Hematopoietic multipotent progenitor cell treated with erythropoietin and hydrocortisone succinate and interleukin-3 and kit ligand, for 15 days (in vitro differentiated cells): ENCODE measurements at regions not wholly inside any gene's neighbourhood (a gene's known extent, or its start where the extent isn't known, plus 50 kb on each side); places are given as distances from the start of the nearest gene placed in this dataset.
A peak's percentile ranks its signal among the peaks of the same experiment; 100 is the strongest.

ENCODE experiments used
- DNase-seq: peaks from one replicate; pipeline ENCODE4 v3.0.0-alpha.2; 2015; ENCODE audit warnings: low spot score

GRCh38 chr12:89256060-89256459, 96.2 kb downstream of the DUSP6 start:
- DNase-seq: no peak

GRCh38 chr12:89253488-89253887, 98.8 kb downstream of the DUSP6 start:
- DNase-seq: no peak

DNA sequence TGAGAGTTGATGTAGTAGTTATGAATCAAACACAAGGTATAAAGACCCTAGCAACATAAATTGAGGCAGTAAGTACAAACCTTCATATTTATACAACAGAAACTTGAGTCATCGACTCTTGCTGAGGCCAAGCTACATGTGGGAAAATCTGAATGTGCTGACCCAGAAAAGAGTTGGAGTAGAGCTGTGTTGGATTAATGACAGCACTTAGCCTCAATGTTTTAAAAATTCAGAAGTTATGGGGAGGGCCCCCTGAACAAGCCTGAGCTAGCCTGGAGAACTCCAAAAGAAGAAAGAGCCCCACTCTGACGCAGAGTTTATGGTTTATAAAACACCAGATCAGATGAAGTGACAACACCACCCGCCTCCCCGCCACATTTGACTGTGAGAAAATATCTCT, 100.0 kb downstream of the DUSP6 start:
- DNase-seq: no peak

DNA sequence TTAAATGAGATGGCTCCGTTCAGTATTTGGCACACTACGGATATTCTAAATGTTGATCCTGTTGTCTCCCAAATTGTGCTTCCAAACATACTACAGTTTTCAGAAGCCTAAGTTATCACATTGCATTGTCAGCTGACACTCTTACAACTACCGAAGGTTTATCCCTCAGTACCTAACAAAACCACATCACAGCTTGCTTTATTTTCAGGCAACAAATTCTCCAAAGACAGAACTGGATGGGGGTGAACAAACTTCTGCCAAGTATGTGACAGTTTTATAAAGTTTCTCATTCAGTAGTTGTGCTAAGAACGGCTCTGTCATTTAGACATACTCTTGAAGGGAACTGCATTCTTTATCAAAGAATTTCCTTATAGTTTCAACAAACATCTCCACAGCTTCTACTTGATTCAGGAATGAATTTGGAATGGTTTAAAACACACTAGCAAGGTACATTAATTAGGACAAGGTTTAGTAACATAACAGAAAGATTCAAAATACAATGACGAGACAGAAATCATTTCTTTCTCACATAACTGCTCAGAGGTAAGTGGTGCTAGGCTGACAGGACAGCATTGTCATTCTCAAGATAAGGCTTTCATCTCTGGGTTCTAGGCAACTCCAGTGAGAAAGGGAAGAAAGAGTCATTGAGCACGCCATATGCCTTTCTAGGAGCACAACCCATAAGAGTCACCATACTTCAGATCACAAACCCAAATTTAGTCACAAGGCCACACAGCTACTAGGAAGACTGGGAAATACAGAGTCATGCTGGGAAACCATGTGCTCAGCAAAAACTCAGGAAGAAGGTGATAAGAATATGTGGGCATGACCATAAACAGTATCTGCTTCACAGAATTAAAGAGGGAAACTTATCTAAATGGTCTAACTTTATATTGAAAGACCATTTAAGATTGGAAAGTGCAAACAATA, 100.7 kb downstream of the DUSP6 start:
- no peak for DNase-seq

GRCh38 chr12:89250636-89251035, 101.7 kb downstream of the DUSP6 start:
- no peak for DNase-seq

GRCh38 chr12:89250213-89250612, 102.1 kb downstream of the DUSP6 start:
- DNase-seq: no peak

GRCh38 chr12:89247967-89248366, 104.3 kb downstream of the DUSP6 start:
- no peak for DNase-seq

DNA sequence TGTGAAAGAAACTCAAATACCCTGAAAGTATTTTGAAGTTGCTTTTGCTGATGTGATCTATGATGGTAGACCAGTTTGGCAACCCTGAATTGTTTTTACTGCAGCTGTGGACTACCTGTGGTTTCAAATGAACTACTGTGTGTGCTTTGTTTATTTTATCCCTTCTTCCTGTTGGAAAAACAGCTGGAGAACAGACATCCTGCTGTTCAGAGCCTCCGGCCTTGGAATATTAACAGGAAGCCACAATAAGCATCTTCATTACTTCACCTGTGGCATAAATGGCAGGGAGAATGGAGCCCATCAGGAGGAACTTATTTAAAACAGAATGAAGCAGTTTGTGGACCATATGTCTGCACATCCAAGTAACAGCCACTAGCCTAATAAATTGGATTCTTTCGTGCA, 104.8 kb downstream of the DUSP6 start:
- no peak for DNase-seq

GRCh38 chr12:89245090-89245489, 107.2 kb downstream of the DUSP6 start:
- DNase-seq: no peak

- DNase-seq: no peak
These were observed 107.8 kb downstream of the DUSP6 start for GRCh38 chr12:89244536-89244935.

DNA sequence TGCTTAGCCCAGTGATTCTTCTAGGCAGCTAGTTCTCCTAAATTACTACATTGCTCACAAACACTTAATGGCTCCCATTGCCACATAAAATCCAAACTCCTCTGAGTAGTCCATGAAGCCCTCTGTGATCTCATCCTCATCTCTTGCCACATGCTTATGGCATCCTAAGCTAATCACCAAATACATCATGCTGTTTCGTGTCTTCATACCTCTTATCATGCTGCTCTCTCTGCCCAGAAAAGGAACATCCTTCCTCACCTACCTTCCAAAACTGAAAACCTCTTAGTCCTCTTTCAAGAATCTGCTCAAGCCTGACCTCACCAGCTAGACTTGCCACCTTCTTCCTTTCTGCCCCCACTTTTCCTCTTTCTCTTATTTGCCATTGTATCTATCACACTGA, 108.5 kb downstream of the DUSP6 start:
- no peak for DNase-seq

DNA sequence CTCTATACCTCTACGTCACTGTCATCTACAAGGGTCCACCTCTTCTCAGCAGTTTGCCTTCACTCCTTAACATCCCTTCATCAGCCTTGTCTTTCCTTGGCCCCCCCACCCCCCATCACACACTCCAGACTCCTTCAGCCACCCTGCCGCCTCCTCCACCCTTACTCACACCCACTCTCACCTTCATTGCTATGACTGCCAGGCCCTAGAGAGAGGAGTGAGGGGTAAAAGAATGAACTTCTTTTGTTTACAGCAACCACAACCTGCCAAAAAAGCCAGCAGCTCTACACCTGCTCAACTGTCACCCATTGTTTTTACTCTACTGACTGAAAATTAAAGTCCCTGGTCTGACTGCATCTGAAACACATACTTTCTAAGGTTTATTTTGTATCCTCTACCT, 112.8 kb downstream of the DUSP6 start:
- DNase-seq: no peak

GRCh38 chr12:89238593-89238992, 113.7 kb downstream of the DUSP6 start:
- no peak for DNase-seq

- DNase-seq: no peak
These were observed 114.5 kb downstream of the DUSP6 start for GRCh38 chr12:89237763-89238162.

DNA sequence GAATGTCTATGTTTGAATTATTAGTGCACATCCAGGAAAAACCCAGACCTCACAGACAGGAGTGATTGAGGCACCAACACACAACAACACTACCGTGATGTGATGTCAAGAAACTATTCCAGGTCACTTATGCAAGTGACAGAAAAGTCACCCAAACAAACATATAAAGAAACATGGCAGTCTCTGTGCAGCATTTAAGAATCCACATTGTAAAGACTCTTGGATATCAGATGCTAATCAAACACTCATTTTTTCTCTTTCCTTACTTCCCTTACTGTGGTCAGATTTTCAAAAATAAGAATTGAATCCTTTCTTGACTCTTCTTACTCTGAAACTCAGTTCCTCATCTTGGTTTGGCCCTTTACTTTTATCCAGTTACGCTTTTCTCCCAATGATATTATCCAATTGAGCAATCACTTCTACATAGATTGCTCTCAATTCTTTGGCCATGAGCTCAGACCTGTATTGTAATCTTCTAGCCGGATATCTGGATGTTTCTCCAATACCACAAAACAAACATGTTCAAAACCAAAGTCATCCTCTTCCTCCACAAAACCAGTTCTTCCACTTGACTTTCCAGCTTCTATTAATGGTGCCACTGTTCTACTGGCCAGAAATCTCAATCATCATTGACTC, 115.4 kb downstream of the DUSP6 start:
- no peak for DNase-seq

- no peak for DNase-seq
These were observed 116.1 kb downstream of the DUSP6 start for GRCh38 chr12:89236237-89236636.

DNA sequence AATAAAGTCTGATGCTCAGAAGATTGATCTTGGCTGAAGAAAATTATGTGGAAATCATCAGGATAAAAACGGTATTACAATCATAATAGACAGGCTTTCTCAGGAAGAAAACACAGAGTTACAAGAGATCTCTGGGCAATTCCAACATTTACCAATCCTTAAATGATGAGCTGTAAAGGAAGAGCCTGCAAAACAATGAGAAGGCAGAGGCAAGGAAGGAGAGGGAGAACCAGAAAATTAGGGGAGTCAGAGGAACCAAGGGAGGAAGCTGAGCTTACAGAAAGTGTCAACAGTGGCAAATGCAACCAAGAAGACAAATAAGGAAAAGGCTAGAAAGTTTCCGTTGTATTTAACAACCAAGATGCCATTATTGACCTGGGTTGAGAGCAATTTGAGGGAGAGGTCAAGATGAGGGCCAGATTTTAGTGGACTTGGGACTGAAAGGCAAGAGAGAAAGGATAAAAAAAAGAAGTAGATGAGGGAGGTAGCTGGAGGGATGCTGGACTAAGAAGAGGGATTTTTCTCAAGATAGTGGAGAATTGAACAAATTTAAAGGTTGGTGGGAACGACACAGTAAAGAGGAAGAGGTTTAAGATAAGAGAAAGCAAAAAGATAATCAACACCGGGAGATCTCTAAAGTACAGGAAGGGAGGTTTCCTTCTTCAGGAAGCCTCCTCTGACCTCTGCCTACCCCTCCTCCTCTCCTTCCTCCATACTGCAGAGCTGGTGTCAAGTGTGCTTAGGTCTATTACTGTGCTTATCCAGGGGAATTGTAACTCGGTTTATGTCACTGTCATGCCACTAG, 116.9 kb downstream of the DUSP6 start:
- DNase-seq: no peak

DNA sequence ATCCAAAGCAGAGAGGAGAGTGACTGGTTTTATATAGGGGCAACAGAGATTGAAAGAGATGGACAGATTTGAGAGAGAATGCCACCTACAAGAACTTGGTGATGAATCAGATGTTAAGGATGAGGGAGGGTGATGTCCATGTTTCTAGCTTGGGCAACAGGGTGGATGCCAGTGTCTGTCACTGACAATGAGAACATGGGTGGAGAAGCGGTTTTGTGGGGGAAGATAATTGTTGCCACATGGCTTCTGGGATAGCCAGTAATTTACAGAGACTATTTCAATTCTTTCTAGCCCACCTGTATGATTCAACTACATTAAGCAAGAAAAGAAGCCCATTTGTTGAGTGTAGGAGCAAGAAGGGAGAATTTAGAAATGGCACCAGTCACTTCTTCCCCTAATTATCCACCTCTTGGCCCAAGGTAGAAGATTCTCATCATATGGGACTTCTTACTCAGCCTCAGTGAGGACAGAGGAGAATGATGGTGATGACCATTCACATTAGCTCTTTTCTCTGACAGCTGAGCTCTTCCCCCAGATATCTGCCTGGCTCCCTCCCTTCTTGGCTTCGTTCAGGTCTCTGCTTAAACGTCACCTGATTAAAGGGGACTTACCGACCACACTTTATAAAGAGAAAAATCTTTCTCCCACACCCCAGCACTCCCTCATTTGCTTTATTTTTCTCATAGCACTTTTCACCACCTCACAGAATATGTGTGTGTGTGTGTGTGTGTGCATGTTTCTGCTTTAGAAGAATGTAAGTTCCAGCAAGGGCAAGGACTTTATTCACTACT, 117.8 kb downstream of the DUSP6 start:
- DNase-seq: no peak

GRCh38 chr12:89231686-89232085, 120.6 kb downstream of the DUSP6 start:
- DNase-seq: peak; percentile 74

DNA sequence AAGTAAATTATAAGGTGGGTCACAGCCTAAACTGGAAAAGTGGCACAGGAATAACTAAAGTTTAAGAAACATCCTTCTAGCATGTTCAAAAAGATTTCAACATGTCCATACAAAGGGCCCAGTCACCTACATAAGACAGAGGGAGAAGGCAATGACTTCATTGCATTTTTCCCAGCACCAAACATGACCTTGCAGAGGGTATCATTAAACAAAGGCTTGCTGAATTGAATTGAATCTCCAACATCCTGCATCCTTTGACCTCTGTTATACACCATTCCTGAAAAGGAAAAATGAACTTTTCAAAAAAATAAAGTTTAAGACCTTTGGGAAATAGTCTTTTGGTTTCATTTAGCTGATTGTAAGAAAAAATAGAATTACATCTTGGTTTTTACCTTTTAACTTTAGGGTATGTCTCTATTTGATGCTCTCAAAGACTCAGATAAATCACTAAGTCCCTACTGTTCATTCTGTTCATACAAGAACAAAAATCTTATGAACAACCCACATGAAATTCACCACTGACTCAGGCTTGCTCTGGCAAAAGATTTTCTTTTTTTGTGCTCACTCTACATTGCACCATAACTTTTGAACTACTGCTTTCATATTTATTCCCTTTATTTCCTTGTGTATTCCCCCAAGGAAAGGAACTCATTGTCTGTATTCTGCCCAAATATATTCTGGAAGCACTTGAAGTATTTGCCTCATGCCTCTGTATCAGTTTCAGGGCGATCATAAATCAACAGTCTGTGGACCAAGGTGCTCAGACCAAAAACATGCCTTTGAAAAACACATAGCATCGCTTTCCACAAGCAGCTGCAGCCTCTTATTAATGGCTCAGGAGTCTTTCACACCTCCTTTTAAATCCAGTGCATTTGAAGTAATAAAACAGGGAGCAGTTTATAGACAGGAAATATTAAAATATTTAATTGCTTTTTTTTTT, 121.7 kb downstream of the DUSP6 start:
- no peak for DNase-seq

DNA sequence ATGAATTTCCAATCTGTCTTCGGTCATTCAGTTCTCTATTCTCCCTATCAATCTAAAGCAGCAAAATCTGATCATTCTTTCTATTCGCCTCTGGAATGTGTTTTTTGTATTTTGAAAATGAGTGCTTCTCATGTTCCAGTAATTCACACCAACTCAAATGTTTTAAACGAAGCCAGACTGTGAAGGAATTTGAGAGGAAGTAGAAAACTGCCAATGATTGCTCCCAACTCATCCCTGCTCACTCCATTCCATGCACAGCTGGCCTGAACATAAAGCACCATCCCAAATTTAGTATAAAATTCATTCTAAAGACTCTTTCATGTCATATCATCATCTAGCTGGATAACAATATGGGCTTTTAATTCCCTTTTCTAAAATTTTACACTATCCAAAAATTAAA, 123.8 kb downstream of the DUSP6 start:
- DNase-seq: no peak
